Bronchial epithelial cell (primary cell): ENCODE measurements at regions not wholly inside any gene's neighbourhood (a gene's known extent, or its start where the extent isn't known, plus 50 kb on each side); places are given as distances from the start of the nearest gene placed in this dataset.
A peak's percentile ranks its signal among the peaks of the same experiment; 100 is the strongest.

ENCODE experiments used
- DNase-seq: peaks from one replicate; pipeline ENCODE4 v3.0.0-alpha.2; 2010; ENCODE audit warnings: low read depth
- FAIRE-seq: peaks from 2 replicates; lab custom pipeline; 2011; peaks lifted over from hg19 to GRCh38; lab: Jason Lieb, UNC
- H3K27me3 ChIP-seq: 2 replicates; pipeline ENCODE4 v1.5.1; 2011; ENCODE audit warnings: low read length; ENCODE audit not compliant: control insufficient read depth, insufficient read depth
- H3K36me3 ChIP-seq: 2 replicates; pipeline ENCODE4 v1.5.1; 2011; ENCODE audit warnings: low read length; ENCODE audit not compliant: control insufficient read depth, insufficient read depth
- H3K4me3 ChIP-seq: 2 replicates; pipeline ENCODE4 v1.5.1; 2011; ENCODE audit warnings: mild to moderate bottlenecking, low read depth, low read length, control low read depth
- TF ChIP-seq, protein P1 (sequence below): IDR thresholded peaks from 2 replicates; pipeline ENCODE4 v1.5.1; 2011; ENCODE audit warnings: mild to moderate bottlenecking, moderate library complexity, low read length, control low read depth, inconsistent platforms; ENCODE audit not compliant: insufficient read depth, severe bottlenecking

DNA sequence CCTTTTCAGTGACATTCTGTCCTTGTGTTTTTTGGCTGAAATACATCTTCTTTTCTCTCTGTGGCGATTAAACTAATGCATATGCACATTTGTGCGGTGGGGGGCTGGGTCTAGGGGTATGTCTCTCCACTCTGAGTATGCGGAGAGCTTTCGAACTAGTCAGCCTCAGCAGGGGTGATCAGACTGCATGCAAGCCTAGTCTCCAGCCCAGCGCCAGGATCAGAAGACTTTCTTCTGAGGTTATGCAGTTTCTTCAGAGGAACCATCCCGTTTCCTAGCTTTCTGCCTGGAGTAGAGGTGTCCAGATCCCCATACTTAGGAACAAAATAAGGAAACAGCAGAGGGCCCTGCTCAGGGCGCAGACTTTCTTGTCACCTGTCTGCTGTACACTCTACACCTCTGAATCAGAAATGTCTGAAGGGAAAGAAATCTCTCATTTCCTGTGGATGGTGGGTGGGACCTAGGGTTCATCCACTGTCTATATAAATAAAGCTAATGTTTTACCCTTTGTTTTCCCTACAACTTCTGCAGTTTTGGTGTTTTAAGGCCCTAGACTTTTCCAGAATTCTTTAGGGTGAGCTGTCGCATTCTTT lies 230.4 kb downstream of the ABHD5 start:
- H3K27me3 ChIP-seq, result no peaks in the 10 kb centered on the region
- no peak overlapping the region for H3K4me3 ChIP-seq
- DNase-seq, result no peak
- no peaks in the 10 kb centered on the region for H3K36me3 ChIP-seq
- TF ChIP-seq, protein P1, sequence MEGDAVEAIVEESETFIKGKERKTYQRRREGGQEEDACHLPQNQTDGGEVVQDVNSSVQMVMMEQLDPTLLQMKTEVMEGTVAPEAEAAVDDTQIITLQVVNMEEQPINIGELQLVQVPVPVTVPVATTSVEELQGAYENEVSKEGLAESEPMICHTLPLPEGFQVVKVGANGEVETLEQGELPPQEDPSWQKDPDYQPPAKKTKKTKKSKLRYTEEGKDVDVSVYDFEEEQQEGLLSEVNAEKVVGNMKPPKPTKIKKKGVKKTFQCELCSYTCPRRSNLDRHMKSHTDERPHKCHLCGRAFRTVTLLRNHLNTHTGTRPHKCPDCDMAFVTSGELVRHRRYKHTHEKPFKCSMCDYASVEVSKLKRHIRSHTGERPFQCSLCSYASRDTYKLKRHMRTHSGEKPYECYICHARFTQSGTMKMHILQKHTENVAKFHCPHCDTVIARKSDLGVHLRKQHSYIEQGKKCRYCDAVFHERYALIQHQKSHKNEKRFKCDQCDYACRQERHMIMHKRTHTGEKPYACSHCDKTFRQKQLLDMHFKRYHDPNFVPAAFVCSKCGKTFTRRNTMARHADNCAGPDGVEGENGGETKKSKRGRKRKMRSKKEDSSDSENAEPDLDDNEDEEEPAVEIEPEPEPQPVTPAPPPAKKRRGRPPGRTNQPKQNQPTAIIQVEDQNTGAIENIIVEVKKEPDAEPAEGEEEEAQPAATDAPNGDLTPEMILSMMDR, result no peak
- FAIRE-seq, result peak; percentile 23

DNA sequence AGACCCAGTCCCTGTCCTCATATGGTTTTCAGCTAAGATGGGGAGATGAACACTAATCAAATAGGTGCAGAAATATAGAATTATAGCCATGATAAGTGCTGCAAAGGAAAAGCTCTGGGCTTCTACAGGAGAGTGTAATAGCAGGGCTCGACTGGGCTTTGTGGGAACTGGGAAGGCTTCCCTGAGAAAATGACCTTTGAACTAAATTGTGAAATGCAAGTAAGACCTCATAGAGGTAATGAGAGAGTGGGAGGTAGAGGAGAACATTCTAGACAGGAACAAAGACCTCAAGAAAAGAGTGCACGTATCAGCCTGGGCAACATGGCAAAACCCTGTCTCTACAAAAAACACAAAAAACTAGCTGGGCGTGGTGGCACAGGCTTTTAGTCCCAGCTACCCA lies 231.6 kb downstream of the ABHD5 start:
- H3K36me3 ChIP-seq, result no peaks in the 10 kb centered on the region
- H3K4me3 ChIP-seq, result no peak overlapping the region
- TF ChIP-seq, protein P1, result no peak
- FAIRE-seq (no peak), DNase-seq (no peak)
- no peaks in the 10 kb centered on the region for H3K27me3 ChIP-seq

DNA sequence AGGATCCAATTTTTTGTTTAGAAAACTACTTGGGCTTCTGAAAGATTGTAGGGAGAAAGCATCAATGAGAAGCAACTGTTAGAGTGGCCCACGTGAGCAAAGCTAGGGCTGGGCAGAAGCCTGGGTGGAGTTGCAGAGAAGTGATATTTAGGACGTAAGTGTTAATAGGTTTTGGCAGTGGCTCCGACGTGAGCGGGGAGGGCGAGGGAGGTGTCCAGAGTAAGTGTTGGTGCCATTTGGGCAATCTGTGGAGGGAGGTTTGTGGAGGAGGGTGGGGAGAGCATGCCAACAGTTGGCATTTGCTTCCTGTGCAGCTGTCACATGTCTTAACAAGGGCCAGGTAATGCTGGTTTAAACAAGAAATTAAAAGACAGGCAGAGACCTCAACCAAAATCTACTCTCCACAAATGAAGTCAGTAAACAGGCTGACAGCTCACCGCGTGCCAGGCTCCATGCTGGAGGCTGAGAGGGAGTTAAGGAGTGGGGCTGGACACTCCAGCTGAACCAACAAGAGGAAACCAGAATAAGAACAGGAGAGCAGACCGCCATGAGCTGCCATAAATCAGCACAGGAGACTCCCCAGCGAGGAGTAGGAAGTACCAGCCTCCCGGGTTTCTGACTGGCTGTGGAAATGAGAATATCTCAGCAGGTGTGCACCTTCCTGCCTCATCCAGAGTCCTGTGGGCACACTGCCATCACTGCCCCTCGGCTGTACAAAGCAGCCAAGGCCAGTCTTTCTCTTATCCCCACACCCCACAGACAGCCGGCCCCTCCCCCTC lies 232.6 kb downstream of the ABHD5 start:
- FAIRE-seq, result no peak
- H3K27me3 ChIP-seq, result no peaks in the 10 kb centered on the region
- DNase-seq, result no peak

DNA sequence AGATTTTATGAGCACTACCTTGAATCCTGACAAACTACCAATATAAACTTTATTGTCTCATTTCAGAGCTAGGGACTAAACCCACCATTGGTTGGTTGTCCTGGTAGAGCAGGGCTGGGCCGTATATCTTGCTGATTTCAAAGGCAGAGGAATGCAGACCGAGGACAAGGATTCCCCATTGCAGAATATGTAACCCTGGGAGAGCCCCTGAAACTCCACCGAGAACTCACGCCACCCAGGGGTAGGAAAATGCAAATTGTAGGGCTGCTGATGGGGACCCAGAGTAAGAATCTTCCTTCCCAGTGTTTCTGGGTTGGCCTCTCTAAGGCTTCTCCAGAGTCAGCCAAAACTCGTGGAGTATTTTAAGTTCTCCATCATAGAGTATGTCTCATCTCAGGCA lies 235.3 kb downstream of the ABHD5 start:
- FAIRE-seq (no peak), DNase-seq (no peak)
- Histone ChIP-seq H3K4me3 (no peak overlapping the region), H3K36me3 (no peaks in the 10 kb centered on the region), H3K27me3 (no peaks in the 10 kb centered on the region)
- TF ChIP-seq, protein P1, result no peak

More for the DNA sequence above, 232.6 kb downstream of the ABHD5 start:
- Histone ChIP-seq H3K36me3 (no peaks in the 10 kb centered on the region), H3K4me3 (no peak overlapping the region)
- TF ChIP-seq, protein P1, result no peak

DNA sequence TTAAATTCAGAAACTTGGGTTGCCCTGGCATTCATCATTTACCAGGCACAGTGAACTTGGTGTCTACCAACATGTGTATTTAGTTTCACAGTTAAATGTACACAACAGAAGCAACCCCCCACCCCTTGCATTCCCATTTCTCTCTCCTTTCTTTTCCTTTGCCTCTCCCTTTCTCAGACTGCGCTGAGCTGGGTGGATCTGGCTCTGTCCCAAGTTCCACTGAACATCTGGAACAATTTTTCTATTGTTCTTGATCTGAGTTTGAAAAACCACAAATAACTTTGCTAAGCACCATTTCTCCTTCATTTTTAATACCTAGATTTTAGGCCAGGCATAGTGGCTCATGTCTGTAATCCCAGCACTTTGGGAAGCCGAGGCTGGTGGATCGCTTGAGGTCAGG lies 242.2 kb downstream of the ABHD5 start:
- no peak for DNase-seq
- no peak for FAIRE-seq
- Histone ChIP-seq H3K4me3 (no peak overlapping the region), H3K27me3 (no peaks in the 10 kb centered on the region), H3K36me3 (no peaks in the 10 kb centered on the region)
- TF ChIP-seq, protein P1, result no peak

DNA sequence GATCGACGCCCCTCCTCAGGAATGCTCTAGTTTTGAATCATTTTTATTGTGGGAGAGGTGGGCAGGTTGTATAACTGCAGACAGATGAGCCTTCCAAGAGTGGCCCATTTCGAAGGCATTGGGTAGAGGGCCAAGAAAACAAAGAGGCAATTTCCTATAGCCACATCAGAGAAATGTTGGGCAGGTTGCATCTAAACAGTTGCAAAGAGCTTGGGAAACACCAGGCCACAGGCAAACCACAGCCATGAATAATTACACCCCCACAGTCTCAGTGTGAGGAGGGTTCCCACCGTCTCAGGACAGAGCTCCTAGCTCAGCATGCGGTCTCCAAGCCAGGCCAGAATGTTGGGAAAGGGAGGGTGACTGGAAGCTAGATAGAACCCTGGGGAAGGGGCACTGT lies 257.3 kb downstream of the ABHD5 start:
- Histone ChIP-seq H3K4me3 (no peak overlapping the region), H3K27me3 (peaks cover 3% of the 10 kb centered on the region), H3K36me3 (no peaks in the 10 kb centered on the region)
- TF ChIP-seq, protein P1, result no peak
- DNase-seq, result no peak
- FAIRE-seq, result peak; percentile 52
